Esophagus muscularis mucosa (tissue), 4 donors: ENCODE measurements at regions not wholly inside any gene's neighbourhood (a gene's known extent, or its start where the extent isn't known, plus 50 kb on each side); places are given as distances from the start of the nearest gene placed in this dataset.

Source experiments
- DNase-seq: peaks from one replicate; pipeline ENCODE4 v3.0.0-alpha.2; 2017; ENCODE audit errors: extremely low spot score
- H3K27ac ChIP-seq, 4 donors: fragments of 200-600 bp; sonication (generic); replicated peaks in 1 of 4; 1 replicate in 3 of 4; 2 replicates in 1 of 4; pipeline ENCODE4 v1.5.1; 2016 to 2019; ENCODE audit warnings: mild to moderate bottlenecking in 1 of 4
- H3K27me3 ChIP-seq, 4 donors: fragments of 200-600 bp; sonication (generic); one replicate each; pipeline versions ENCODE4 v1.5.1 to v1.6.0; 2016 to 2019
- H3K36me3 ChIP-seq, 4 donors: fragments of 200-600 bp; sonication (generic); one replicate each; pipeline ENCODE4 v1.5.1; 2016 to 2019
- H3K4me1 ChIP-seq, 4 donors: fragments of 200-600 bp; sonication (generic); one replicate each; pipeline ENCODE4 v1.5.1; 2016 to 2019
- H3K4me3 ChIP-seq, 4 donors: fragments of 200-600 bp; sonication (generic); 1 replicate in 2 of 4; 2 replicates in 2 of 4; pipeline ENCODE4 v1.5.1; 2016 to 2019; ENCODE audit warnings: mild to moderate bottlenecking in 4 of 4, moderate library complexity in 1 of 4
- H3K9me3 ChIP-seq, 4 donors: fragments of 200-600 bp; sonication (generic); 1 replicate in 3 of 4; 2 replicates in 1 of 4; pipeline ENCODE4 v1.5.1; 2016 to 2019
- EP300 ChIP-seq: sonication (generic); formaldehyde crosslinking; IDR thresholded peaks from one replicate; pipeline ENCODE4 v1.6.1; 2017; ENCODE audit warnings: antibody characterized with exemption
- POLR2A ChIP-seq: fragments of 450-650 bp; IDR thresholded peaks from one replicate; pipeline ENCODE4 v1.6.1; 2017; ENCODE audit warnings: antibody characterized with exemption, moderate library complexity, mild to moderate bottlenecking, low read depth
- POLR2AphosphoS5 ChIP-seq, 2 donors: sonication (generic); formaldehyde crosslinking; IDR thresholded peaks; one replicate each; pipeline ENCODE4 v1.6.1; 2017; ENCODE audit warnings: antibody characterized with exemption in 2 of 2
- WGBS: methylation state at CpG from one replicate; pipeline ENCODE4 v1.1.5; 2018; 5-methylcytosine and 5-hydroxymethylcytosine counted together
- intact Hi-C: fragments of 100-400 bp; cut with DNase I; formaldehyde crosslinking; loops from one replicate; pipeline ENCODE4 v1.15.1; 2023
- TF ChIP-seq, protein P1 (sequence below), 3 experiments: fragments of 200-600 bp in 2 of 3; fragments of 450-650 bp in 1 of 3; sonication (generic) in 2 of 3; IDR thresholded peaks; one replicate each; pipeline ENCODE4 v1.5.1; 2017 to 2019; ENCODE audit warnings: antibody characterized with exemption in 3 of 3, mild to moderate bottlenecking in 2 of 3, moderate library complexity in 1 of 3

DNA sequence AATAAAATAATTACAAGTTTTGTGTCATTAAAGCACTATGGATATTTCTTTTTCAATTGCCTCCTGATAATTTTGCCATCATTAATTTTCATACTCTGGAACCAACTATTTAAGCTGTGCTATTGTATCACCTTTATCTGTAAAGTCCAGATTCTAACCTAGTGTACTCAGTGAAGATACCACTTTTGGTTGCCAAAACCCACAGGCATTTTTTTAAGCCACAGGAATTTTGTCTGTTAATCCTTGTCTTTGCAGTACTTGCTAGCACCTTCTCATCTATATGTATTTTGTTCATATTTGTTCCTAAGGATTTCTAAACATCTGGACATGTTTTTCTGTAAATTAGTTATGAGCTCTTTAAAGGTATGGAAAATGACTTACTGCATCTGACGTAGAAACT, 481.4 kb upstream of the DAB2 start:
- Histone ChIP-seq H3K36me3 (no peaks in the 10 kb centered on the region), H3K9me3 (peaks cover 0 to 4% (median 2%) of the 10 kb centered on the region in 4 donors), H3K4me3 (no peak overlapping the region), H3K27ac (no peak overlapping the region), H3K4me1 (peaks cover 0 to 15% (median 10%) of the 10 kb centered on the region in 4 donors), H3K27me3 (no peaks in the 10 kb centered on the region)
- intact Hi-C loops = no loop called here
- no peak for TF ChIP-seq EP300
- TF ChIP-seq POLR2AphosphoS5 (IDR thresholded peaks at IDR 0.05) = no peak
- no peak for TF ChIP-seq POLR2A
- TF ChIP-seq, protein P1, sequence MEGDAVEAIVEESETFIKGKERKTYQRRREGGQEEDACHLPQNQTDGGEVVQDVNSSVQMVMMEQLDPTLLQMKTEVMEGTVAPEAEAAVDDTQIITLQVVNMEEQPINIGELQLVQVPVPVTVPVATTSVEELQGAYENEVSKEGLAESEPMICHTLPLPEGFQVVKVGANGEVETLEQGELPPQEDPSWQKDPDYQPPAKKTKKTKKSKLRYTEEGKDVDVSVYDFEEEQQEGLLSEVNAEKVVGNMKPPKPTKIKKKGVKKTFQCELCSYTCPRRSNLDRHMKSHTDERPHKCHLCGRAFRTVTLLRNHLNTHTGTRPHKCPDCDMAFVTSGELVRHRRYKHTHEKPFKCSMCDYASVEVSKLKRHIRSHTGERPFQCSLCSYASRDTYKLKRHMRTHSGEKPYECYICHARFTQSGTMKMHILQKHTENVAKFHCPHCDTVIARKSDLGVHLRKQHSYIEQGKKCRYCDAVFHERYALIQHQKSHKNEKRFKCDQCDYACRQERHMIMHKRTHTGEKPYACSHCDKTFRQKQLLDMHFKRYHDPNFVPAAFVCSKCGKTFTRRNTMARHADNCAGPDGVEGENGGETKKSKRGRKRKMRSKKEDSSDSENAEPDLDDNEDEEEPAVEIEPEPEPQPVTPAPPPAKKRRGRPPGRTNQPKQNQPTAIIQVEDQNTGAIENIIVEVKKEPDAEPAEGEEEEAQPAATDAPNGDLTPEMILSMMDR (IDR thresholded peaks at IDR 0.05) = no peak
- no peak for DNase-seq
- WGBS = 80% methylated on average over 1 of the region's 1 CpG

DNA sequence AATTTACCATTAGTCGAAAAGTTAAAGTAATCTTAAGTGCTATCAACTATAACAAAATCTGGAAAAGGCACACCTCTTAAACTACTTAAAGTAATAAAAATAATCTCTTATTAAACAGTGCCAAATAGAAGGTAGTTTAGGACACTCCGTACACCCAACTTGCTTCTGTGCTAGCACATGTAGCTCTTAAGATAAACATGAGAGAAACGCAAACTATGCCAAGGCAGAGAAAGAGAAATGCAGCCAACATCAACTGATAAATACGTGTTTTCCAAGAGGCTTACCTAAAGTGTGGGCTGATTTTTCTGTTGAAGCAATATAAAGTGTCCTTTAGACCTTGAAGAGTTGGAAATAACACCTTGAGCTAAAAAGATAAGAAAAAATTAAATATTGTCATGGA, 480.6 kb upstream of the DAB2 start:
- no peak overlapping the region for H3K27ac ChIP-seq
- intact Hi-C loops = no loop called here

DNA sequence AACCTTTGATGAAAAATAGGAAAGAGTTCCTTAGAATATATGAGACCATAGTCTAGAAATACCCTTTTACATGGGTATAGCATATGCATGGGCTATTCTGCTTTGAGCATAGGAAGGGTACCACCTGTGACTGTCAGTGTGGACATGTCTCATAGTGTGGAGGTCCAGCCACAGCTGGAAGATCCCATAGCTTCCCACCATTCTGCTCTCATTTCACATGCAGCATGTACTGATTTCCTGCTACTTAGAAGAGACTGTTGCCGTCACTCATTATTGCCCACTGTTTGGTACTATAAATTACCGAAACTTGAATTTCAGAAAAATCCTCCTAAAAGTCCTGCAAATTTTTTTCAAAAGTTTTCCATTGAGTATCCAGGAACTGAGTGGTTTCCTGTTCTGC, 477.8 kb upstream of the DAB2 start:
- intact Hi-C loops = no loop called here
- TF ChIP-seq, protein P1 (IDR thresholded peaks at IDR 0.05) = no peak
- TF ChIP-seq EP300 (no peak), POLR2AphosphoS5 (IDR thresholded peaks at IDR 0.05) (no peak), POLR2A (no peak)
- H3K27me3 ChIP-seq = no peaks in the 10 kb centered on the region
- no peak overlapping the region for H3K4me3 ChIP-seq
- DNase-seq = no peak
- no peak overlapping the region for H3K27ac ChIP-seq
- peaks cover 0 to 4% (median under 1%) of the 10 kb centered on the region in 4 donors for H3K9me3 ChIP-seq
- WGBS = 95% methylated on average over 2 of the region's 2 CpGs
- H3K36me3 ChIP-seq = no peaks in the 10 kb centered on the region
- H3K4me1 ChIP-seq = peaks cover 0 to 15% (median 10%) of the 10 kb centered on the region in 4 donors

More for the DNA sequence above, 480.6 kb upstream of the DAB2 start:
- Histone ChIP-seq H3K27me3 (no peaks in the 10 kb centered on the region), H3K4me1 (peaks cover 0 to 15% (median 10%) of the 10 kb centered on the region in 4 donors), H3K4me3 (no peak overlapping the region), H3K9me3 (peaks cover 0 to 4% (median 2%) of the 10 kb centered on the region in 4 donors), H3K36me3 (no peaks in the 10 kb centered on the region)
- no peak for DNase-seq
- TF ChIP-seq EP300 (no peak), POLR2A (no peak), POLR2AphosphoS5 (IDR thresholded peaks at IDR 0.05) (no peak)
- TF ChIP-seq, protein P1 (IDR thresholded peaks at IDR 0.05) = no peak
- WGBS = 35% methylated on average over 4 of the region's 4 CpGs

DNA sequence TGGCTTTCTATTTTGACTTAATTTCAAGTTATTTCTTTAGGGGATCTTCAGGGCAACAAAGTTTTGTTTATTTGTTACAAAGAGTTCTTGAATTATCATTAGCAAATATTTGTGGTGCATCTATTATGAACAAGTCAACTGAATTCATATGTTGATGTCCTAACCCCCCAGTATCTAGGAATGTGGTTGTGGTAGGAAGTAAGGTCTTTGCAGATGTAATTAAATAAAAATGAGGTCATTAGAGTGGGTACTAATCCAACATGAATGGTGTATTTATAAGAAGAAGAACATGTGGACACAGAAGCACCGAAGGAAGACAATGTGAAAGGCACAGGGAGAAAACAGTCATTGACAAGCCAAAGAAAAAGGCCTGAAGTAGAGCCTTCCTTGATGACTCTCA, 474.0 kb upstream of the DAB2 start:
- Histone ChIP-seq H3K27me3 (no peaks in the 10 kb centered on the region), H3K9me3 (no peaks in the 10 kb centered on the region), H3K27ac (no peak overlapping the region), H3K4me1 (no peaks in the 10 kb centered on the region), H3K36me3 (no peaks in the 10 kb centered on the region), H3K4me3 (no peak overlapping the region)
- WGBS = 96% methylated on average over 1 of the region's 1 CpG
- no peak for DNase-seq
- intact Hi-C loops = no loop called here
- TF ChIP-seq, protein P1 (IDR thresholded peaks at IDR 0.05) = no peak
- TF ChIP-seq EP300 = no peak
- no peak for TF ChIP-seq POLR2AphosphoS5 (IDR thresholded peaks at IDR 0.05)
- TF ChIP-seq POLR2A = no peak

DNA sequence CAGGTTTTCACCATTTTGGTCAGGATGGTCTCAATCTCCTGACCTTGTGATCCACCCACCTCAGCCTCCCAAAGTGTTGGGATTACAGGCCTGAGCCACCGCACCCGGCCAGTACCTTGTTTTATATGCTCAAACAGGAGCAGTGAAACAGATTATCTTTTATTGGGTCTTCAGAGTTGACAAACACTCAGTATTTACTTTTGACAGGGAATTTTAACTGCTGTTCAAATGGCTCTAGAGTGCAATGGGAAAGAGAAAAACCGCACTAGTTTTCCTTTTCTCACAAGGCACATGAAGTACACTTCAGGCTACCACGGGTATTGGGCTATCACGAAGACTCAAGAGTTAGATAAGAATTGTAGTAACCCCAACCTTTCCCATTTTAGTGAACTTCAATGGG, 471.9 kb upstream of the DAB2 start:
- WGBS = 80% methylated on average over 5 of the region's 5 CpGs
- H3K4me1 ChIP-seq = peaks cover 0 to 6% (median 0%) of the 10 kb centered on the region in 4 donors
- H3K27me3 ChIP-seq = no peaks in the 10 kb centered on the region
- intact Hi-C loops = no loop called here
- DNase-seq = no peak
- TF ChIP-seq, protein P1 (IDR thresholded peaks at IDR 0.05) = no peak
- TF ChIP-seq EP300 (no peak), POLR2A (no peak), POLR2AphosphoS5 (IDR thresholded peaks at IDR 0.05) (no peak)
- no peaks in the 10 kb centered on the region for H3K36me3 ChIP-seq
- H3K27ac ChIP-seq = no peak overlapping the region
- H3K9me3 ChIP-seq = no peaks in the 10 kb centered on the region
- no peak overlapping the region for H3K4me3 ChIP-seq
